Gastroesophageal sphincter (tissue), 3 donors: ENCODE measurements at regions not wholly inside any gene's neighbourhood (a gene's known extent, or its start where the extent isn't known, plus 50 kb on each side); places are given as distances from the start of the nearest gene placed in this dataset.

Experiments
- CTCF ChIP-seq, 4 experiments: fragments of 200-600 bp in 2 of 4; fragments of 450-650 bp in 2 of 4; sonication (generic) in 1 of 4; IDR thresholded peaks; one replicate each; pipeline ENCODE4 v1.5.1; 2017 to 2019; ENCODE audit warnings: antibody characterized with exemption in 4 of 4, mild to moderate bottlenecking in 2 of 4, moderate library complexity in 2 of 4
- EP300 ChIP-seq: sonication (generic); formaldehyde crosslinking; IDR thresholded peaks from one replicate; pipeline ENCODE4 v1.6.1; 2017; ENCODE audit warnings: antibody characterized with exemption, mild to moderate bottlenecking
- POLR2A ChIP-seq, 2 donors: fragments of 450-650 bp; IDR thresholded peaks; one replicate each; pipeline ENCODE4 v1.6.1; 2017; ENCODE audit warnings: antibody characterized with exemption in 2 of 2, mild to moderate bottlenecking in 2 of 2, moderate library complexity in 1 of 2
- POLR2AphosphoS5 ChIP-seq: sonication (generic); formaldehyde crosslinking; IDR thresholded peaks from one replicate; pipeline ENCODE4 v1.6.1; 2017; ENCODE audit warnings: antibody characterized with exemption

GRCh38 chr15:47338771-47339170, 378.5 kb upstream of the SEMA6D start:
- no peak for TF ChIP-seq POLR2A (IDR thresholded peaks at IDR 0.05)
- TF ChIP-seq CTCF (IDR thresholded peaks at IDR 0.05): no peak
- no peak for TF ChIP-seq EP300
- no peak for TF ChIP-seq POLR2AphosphoS5
